H9 (cell line): ENCODE measurements at regions not wholly inside any gene's neighbourhood (a gene's known extent, or its start where the extent isn't known, plus 50 kb on each side); places are given as distances from the start of the nearest gene placed in this dataset.
"Not testable (repeated sequence)": the region's sequence is repeated elsewhere in the genome, so short reads cannot be mapped to it uniquely, and the experiment has no call there.

Experiments
- DNase-seq: peaks from one replicate; pipeline ENCODE4 v3.0.0-alpha.2; 2017
- H2AFZ ChIP-seq: one replicate; pipeline ENCODE4 v1.6.1; 2013; ENCODE audit warnings: mild to moderate bottlenecking, low read length, control low read depth, moderate library complexity
- H2AK5ac ChIP-seq: 2 replicates; pipeline ENCODE4 v1.6.1; 2013; ENCODE audit warnings: low read length, control low read depth, mixed read lengths; ENCODE audit not compliant: insufficient read length
- H2BK120ac ChIP-seq: one replicate; pipeline ENCODE4 v1.6.1; 2013; ENCODE audit warnings: low read depth, mild to moderate bottlenecking, low read length, control low read depth, inconsistent platforms; ENCODE audit not compliant: poor library complexity, severe bottlenecking
- H2BK12ac ChIP-seq: 2 replicates; pipeline ENCODE4 v1.6.1; 2013; ENCODE audit warnings: low read length, control low read depth, mixed read lengths, low read depth; ENCODE audit not compliant: insufficient read length
- H2BK15ac ChIP-seq: 2 replicates; pipeline ENCODE4 v1.6.1; 2013; ENCODE audit warnings: low read depth, low read length, control low read depth
- H2BK20ac ChIP-seq: one replicate; pipeline ENCODE4 v1.6.1; 2013; ENCODE audit warnings: low read depth, mild to moderate bottlenecking, low read length, control low read depth, inconsistent platforms; ENCODE audit not compliant: poor library complexity, severe bottlenecking
- H2BK5ac ChIP-seq: 2 replicates; pipeline ENCODE4 v1.6.1; 2013; ENCODE audit warnings: low read length, control low read depth, mixed read lengths; ENCODE audit not compliant: insufficient read length
- H3K14ac ChIP-seq: 2 replicates; pipeline ENCODE4 v1.6.1; 2013; ENCODE audit warnings: low read length, control low read depth; ENCODE audit not compliant: insufficient read depth
- H3K18ac ChIP-seq: 2 replicates; pipeline ENCODE4 v1.6.1; 2013; ENCODE audit warnings: low read depth, mild to moderate bottlenecking, mixed read lengths, low read length, control low read depth; ENCODE audit not compliant: insufficient read length
- H3K23ac ChIP-seq: 2 replicates; pipeline ENCODE4 v1.6.1; 2013; ENCODE audit warnings: low read length, control low read depth, mixed read lengths, low read depth; ENCODE audit not compliant: insufficient read length
- H3K23me2 ChIP-seq: 2 replicates; pipeline ENCODE4 v1.6.1; 2013; ENCODE audit warnings: low read depth, mild to moderate bottlenecking, mixed read lengths, low read length, control low read depth; ENCODE audit not compliant: insufficient read length, poor library complexity, severe bottlenecking
- H3K27ac ChIP-seq: 2 replicates; pipeline ENCODE4 v1.5.1; 2013; ENCODE audit warnings: low read length, control low read depth, mixed read lengths, low read depth; ENCODE audit not compliant: insufficient read length
- H3K27me3 ChIP-seq: 2 replicates; pipeline ENCODE4 v1.6.1; 2013; ENCODE audit warnings: low read length, control low read depth, inconsistent platforms; ENCODE audit not compliant: insufficient read depth
- H3K4ac ChIP-seq: 2 replicates; pipeline ENCODE4 v1.6.1; 2013; ENCODE audit warnings: low read depth, mild to moderate bottlenecking, control low read depth, inconsistent platforms, low read length, moderate library complexity
- H3K4me1 ChIP-seq: 2 replicates; pipeline ENCODE4 v1.6.1; 2013; ENCODE audit warnings: low read length, control low read depth, inconsistent platforms; ENCODE audit not compliant: insufficient read depth
- H3K4me2 ChIP-seq: 2 replicates; pipeline ENCODE4 v1.6.1; 2013; ENCODE audit warnings: low read length, control low read depth, mixed read lengths; ENCODE audit not compliant: insufficient read length, insufficient read depth
- H3K56ac ChIP-seq: 2 replicates; pipeline ENCODE4 v1.6.1; 2013; ENCODE audit warnings: low read depth, mild to moderate bottlenecking, mixed read lengths, low read length, control low read depth; ENCODE audit not compliant: insufficient read length
- H3K79me1 ChIP-seq: 2 replicates; pipeline ENCODE4 v1.6.1; 2013; ENCODE audit warnings: low read depth, mild to moderate bottlenecking, moderate library complexity, low read length, control low read depth, inconsistent platforms; ENCODE audit not compliant: insufficient read depth, poor library complexity, severe bottlenecking
- H3K79me2 ChIP-seq: 2 replicates; pipeline ENCODE4 v1.6.1; 2013; ENCODE audit warnings: low read length, control low read depth, inconsistent platforms; ENCODE audit not compliant: insufficient read depth
- H3K9ac ChIP-seq: 2 replicates; pipeline ENCODE4 v1.6.1; 2013; ENCODE audit warnings: low read length, control low read depth, mixed read lengths; ENCODE audit not compliant: insufficient read length; ENCODE audit errors: extremely low read depth
- H3K9me3 ChIP-seq: one replicate; pipeline ENCODE4 v1.6.1; 2013; ENCODE audit warnings: low read depth, low read length, inconsistent platforms; ENCODE audit not compliant: control insufficient read depth
- H3T11ph ChIP-seq: one replicate; pipeline ENCODE4 v1.6.1; 2013; ENCODE audit warnings: mild to moderate bottlenecking, low read length, control low read depth, inconsistent platforms
- H4K20me1 ChIP-seq: one replicate; pipeline ENCODE4 v1.6.1; 2013; ENCODE audit not compliant: control insufficient read depth, insufficient read length, insufficient read depth
- H4K5ac ChIP-seq: 2 replicates; pipeline ENCODE4 v1.6.1; 2013; ENCODE audit warnings: low read depth, mild to moderate bottlenecking, mixed read lengths, low read length, control low read depth; ENCODE audit not compliant: insufficient read length
- H4K8ac ChIP-seq: replicated peaks from 2 replicates; pipeline ENCODE4 v1.6.1; 2013; ENCODE audit warnings: low read length, control low read depth, mixed read lengths, low read depth; ENCODE audit not compliant: insufficient read length
- H4K91ac ChIP-seq: 2 replicates; pipeline ENCODE4 v1.6.1; 2013; ENCODE audit warnings: low read depth, mild to moderate bottlenecking, moderate library complexity, mixed read lengths, low read length, control low read depth; ENCODE audit not compliant: insufficient read length
- H3K27ac Mint-ChIP-seq, 3 experiments: 2 replicates in 2 of 3; 3 replicates in 1 of 3; pipeline ENCODE4 v1.8.0; 2020 to 2021; ENCODE audit warnings: mixed read lengths in 3 of 3, mild to moderate bottlenecking in 1 of 3, moderate library complexity in 1 of 3
- H3K27me3 Mint-ChIP-seq: 2 replicates; pipeline ENCODE4 v1.8.0; 2021; ENCODE audit warnings: low read depth, mild to moderate bottlenecking, moderate library complexity, mixed read lengths
- H3K36me3 Mint-ChIP-seq, 3 experiments: 2 replicates in 2 of 3; 3 replicates in 1 of 3; pipeline ENCODE4 v1.8.0; 2020 to 2021; ENCODE audit warnings: low read depth in 3 of 3, mixed read lengths in 3 of 3; ENCODE audit not compliant: insufficient read depth in 1 of 3
- H3K4me1 Mint-ChIP-seq, 2 experiments: 2 replicates each; pipeline ENCODE4 v1.8.0; 2020; ENCODE audit warnings: mixed read lengths in 2 of 2
- H3K4me3 Mint-ChIP-seq, 2 experiments: 2 replicates in 1 of 2; 3 replicates in 1 of 2; pipeline ENCODE4 v1.8.0; 2020 to 2021; ENCODE audit warnings: mild to moderate bottlenecking in 2 of 2, mixed read lengths in 2 of 2, moderate library complexity in 1 of 2
- H3K9me3 Mint-ChIP-seq, 2 experiments: 2 replicates in 1 of 2; 3 replicates in 1 of 2; pipeline ENCODE4 v1.8.0; 2020; ENCODE audit warnings: mild to moderate bottlenecking in 2 of 2, mixed read lengths in 2 of 2, moderate library complexity in 1 of 2
- CTCF ChIP-seq: fragments of 200-600 bp; sonication (generic); conservative IDR thresholded peaks from 3 replicates; pipeline ENCODE4 v1.8.0; 2021; ENCODE audit warnings: antibody characterized with exemption, mild to moderate bottlenecking
- WGBS: extraction: QIAGEN DNeasy Blood & Tissue Kit; methylation state at CpG from one replicate; pipeline ENCODE4 v1.1.7; 2013; ENCODE audit warnings: missing lambda C conversion rate, low lambda C conversion rate, mixed read lengths; ENCODE audit not compliant: insufficient read length; ENCODE audit errors: extremely low coverage; 5-methylcytosine and 5-hydroxymethylcytosine counted together

GRCh38 chr5:126056851-126057622 lies 366.2 kb upstream of the GRAMD2B start:
- Histone ChIP-seq H3K23ac (no peak overlapping the region), H3K4ac (no peak overlapping the region), H4K8ac (no peak overlapping the region), H3K23me2 (no peaks in the 10 kb centered on the region), H3K18ac (no peak overlapping the region), H3K4me1 (peaks cover 5% of the 10 kb centered on the region; the same call in 1 of the 2 replicates), H3K4me2 (no peak overlapping the region), H4K20me1 (no peaks in the 10 kb centered on the region), H2BK20ac (no peak overlapping the region), H3K9me3 (no peaks in the 10 kb centered on the region), H2BK15ac (no peak overlapping the region), H3K27me3 (no peaks in the 10 kb centered on the region), H4K5ac (no peak overlapping the region), H3K27ac (peak overlapping the region; percentile 96), H2BK5ac (no peak overlapping the region), H2AFZ (no peak overlapping the region), H3K14ac (no peak overlapping the region), H3K79me1 (no peaks in the 10 kb centered on the region), H3T11ph (no peak overlapping the region), H2BK12ac (peak overlapping the region; percentile 90), H4K91ac (no peak overlapping the region), H3K56ac (no peak overlapping the region), H2BK120ac (no peak overlapping the region), H3K79me2 (no peaks in the 10 kb centered on the region), H2AK5ac (no peak overlapping the region), H3K9ac (no peak overlapping the region)
- H3K36me3 Mint-ChIP-seq = peaks cover 10 to 17% (median 17%) of the 10 kb centered on the region in 3 experiments
- peak; percentile 98 for DNase-seq
- no peak overlapping the region for H3K4me3 Mint-ChIP-seq
- peak overlapping the region; percentile 91 to 98 (median 97) for H3K27ac Mint-ChIP-seq
- H3K4me1 Mint-ChIP-seq = peaks cover 36 to 39% of the 10 kb centered on the region in 2 experiments
- no CpG with 5 or more reads among the region's 13 CpGs for WGBS
- H3K27me3 Mint-ChIP-seq = no peaks in the 10 kb centered on the region; the same call in 1 of the 2 replicates
- no peak for TF ChIP-seq CTCF
- peaks cover 10 to 17% of the 10 kb centered on the region in 2 experiments for H3K9me3 Mint-ChIP-seq

GRCh38 chr5:126058392-126058791 lies 364.8 kb upstream of the GRAMD2B start:
- H3K23me2 ChIP-seq, H2BK15ac ChIP-seq, H3K79me2 ChIP-seq, H3K4me2 ChIP-seq, H3T11ph ChIP-seq, H3K23ac ChIP-seq, H4K20me1 ChIP-seq, H3K9me3 ChIP-seq, H3K79me1 ChIP-seq, H3K27ac ChIP-seq, H2BK5ac ChIP-seq, H3K4me3 Mint-ChIP-seq, H2AFZ ChIP-seq, H2BK12ac ChIP-seq, H3K56ac ChIP-seq, H3K27me3 ChIP-seq, H4K5ac ChIP-seq, H3K14ac ChIP-seq, H3K18ac ChIP-seq, H2AK5ac ChIP-seq, H2BK120ac ChIP-seq, H3K4me1 ChIP-seq, H3K27me3 Mint-ChIP-seq, H3K9ac ChIP-seq, H4K8ac ChIP-seq, H2BK20ac ChIP-seq, DNase-seq: not testable (repeated sequence)
- H3K36me3 Mint-ChIP-seq = peaks cover 10 to 17% (median 17%) of the 10 kb centered on the region in 3 experiments
- no CpG with 5 or more reads among the region's 5 CpGs for WGBS
- Histone ChIP-seq H4K91ac (peak overlapping the region; percentile 81), H3K4ac (0 out of 2 replicates have a peak overlapping the region, but pooled peaks have one; percentile 27)
- peaks cover 10 to 17% of the 10 kb centered on the region in 2 experiments for H3K9me3 Mint-ChIP-seq
- peaks cover 36 to 38% of the 10 kb centered on the region in 2 experiments for H3K4me1 Mint-ChIP-seq
- peak overlapping the region in 2 of 3 experiments; percentile 47 to 65; a peak in 1 of 7 replicates for H3K27ac Mint-ChIP-seq
